ENCODE measurements at regions not wholly inside any gene's neighbourhood (a gene's known extent, or its start where the extent isn't known, plus 50 kb on each side); places are given as distances from the start of the nearest gene placed in this dataset.
A peak's percentile ranks its signal among the peaks of the same experiment; 100 is the strongest.

DNA sequence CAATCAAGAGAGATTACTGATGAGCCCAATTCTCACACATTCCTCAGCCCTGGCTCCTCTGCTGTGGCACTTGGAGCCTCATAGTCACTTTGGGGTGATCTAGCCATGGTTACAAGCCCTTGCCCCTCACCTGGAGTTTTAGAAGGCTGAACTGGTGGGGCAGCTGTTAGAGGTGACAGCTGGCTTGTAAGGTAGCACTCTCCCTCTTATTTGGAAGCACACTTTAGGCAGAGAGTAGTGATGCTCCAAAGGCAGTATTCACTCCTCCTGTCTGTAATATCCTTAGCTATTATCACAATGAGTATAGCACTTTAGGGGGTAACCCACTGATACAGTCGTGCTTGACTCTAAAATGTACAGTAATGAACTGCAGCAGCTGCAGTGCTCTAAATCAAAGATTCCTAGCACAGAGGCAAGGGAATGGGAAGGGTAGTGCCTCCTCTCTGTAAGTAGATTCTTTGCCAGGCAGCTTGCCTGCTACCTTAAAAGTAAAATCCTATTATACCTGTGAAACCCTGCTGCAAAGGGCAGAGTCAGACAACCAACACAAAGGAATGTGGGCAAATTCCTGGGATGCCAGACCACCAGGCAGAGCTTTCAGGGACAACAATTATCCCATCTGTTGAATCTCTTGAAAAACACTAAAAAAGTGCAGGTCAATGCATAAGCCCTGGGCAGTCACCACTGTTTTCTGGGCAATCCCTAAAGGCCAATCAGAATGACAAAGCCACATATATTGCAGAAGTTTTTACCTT, 336.3 kb downstream of the NOVA1 start:
- TF ChIP-seq, protein P1, sequence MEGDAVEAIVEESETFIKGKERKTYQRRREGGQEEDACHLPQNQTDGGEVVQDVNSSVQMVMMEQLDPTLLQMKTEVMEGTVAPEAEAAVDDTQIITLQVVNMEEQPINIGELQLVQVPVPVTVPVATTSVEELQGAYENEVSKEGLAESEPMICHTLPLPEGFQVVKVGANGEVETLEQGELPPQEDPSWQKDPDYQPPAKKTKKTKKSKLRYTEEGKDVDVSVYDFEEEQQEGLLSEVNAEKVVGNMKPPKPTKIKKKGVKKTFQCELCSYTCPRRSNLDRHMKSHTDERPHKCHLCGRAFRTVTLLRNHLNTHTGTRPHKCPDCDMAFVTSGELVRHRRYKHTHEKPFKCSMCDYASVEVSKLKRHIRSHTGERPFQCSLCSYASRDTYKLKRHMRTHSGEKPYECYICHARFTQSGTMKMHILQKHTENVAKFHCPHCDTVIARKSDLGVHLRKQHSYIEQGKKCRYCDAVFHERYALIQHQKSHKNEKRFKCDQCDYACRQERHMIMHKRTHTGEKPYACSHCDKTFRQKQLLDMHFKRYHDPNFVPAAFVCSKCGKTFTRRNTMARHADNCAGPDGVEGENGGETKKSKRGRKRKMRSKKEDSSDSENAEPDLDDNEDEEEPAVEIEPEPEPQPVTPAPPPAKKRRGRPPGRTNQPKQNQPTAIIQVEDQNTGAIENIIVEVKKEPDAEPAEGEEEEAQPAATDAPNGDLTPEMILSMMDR (conservative IDR thresholded peaks at IDR 0.05; ENCODE audit: low read depth, low read length): no peak
- no peak for TF ChIP-seq EZH2 (IDR thresholded peaks at IDR 0.05; ENCODE audit: borderline replicate concordance, low read depth, low read length, poor library complexity, severe bottlenecking)
- H3K4me1 ChIP-seq (ENCODE audit: insufficient read depth, low read length, poor library complexity, severe bottlenecking): no peaks in the 10 kb centered on the region
- no peaks in the 10 kb centered on the region for H3K27me3 ChIP-seq (replicated peaks; ENCODE audit: insufficient read depth, low read depth, low read length, poor library complexity)
- H3K27ac ChIP-seq (ENCODE audit: low read depth, low read length, poor library complexity, severe bottlenecking): no peak overlapping the region
- no peaks in the 10 kb centered on the region for H3K36me3 ChIP-seq (ENCODE audit: insufficient read depth, low read length, poor library complexity, severe bottlenecking)
- BruUV-seq (replicated peaks): no TSS peak
- ChIA-PET POLR2A (ENCODE audit: low non-redundant PET) (no interaction called here), CTCF (no interaction called here)
- no peak for DNase-seq (ENCODE audit: low spot score)
- H3K4me3 ChIP-seq (ENCODE audit: low read depth, low read length, poor library complexity, severe bottlenecking): no peak overlapping the region
- H3K9me3 ChIP-seq (ENCODE audit: low read depth, low read length, poor library complexity, severe bottlenecking): no peaks in the 10 kb centered on the region
- intact Hi-C loops (cut with micrococcal nuclease; ENCODE audit: unreplicated experiment): no loop called here

DNA sequence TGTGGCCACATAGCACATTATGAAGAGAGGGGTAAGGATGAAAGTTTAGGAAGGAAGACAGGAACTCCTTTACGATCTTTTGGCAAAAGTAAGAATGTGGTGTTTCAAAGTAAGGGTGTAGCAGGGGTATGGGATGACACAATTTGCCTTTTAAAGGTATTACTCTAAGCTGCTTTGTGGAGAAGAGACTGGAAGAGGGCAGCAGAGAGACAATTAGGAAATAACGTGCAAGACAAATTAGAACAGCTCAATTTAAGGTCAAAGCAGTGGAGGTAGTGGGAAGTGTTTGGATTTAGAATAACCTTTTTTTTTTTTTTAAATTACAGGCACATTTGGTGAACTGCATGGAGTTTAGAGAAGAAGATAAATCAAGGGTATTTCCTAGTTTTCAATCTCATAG, 342.6 kb downstream of the NOVA1 start:
- Histone ChIP-seq H3K36me3 (ENCODE audit: insufficient read depth, low read length, poor library complexity, severe bottlenecking) (no peaks in the 10 kb centered on the region), H3K4me3 (ENCODE audit: low read depth, low read length, poor library complexity, severe bottlenecking) (no peak overlapping the region), H3K27me3 (replicated peaks; ENCODE audit: insufficient read depth, low read depth, low read length, poor library complexity) (no peaks in the 10 kb centered on the region), H3K4me1 (ENCODE audit: insufficient read depth, low read length, poor library complexity, severe bottlenecking) (no peaks in the 10 kb centered on the region), H3K9me3 (ENCODE audit: low read depth, low read length, poor library complexity, severe bottlenecking) (no peaks in the 10 kb centered on the region), H3K27ac (ENCODE audit: low read depth, low read length, poor library complexity, severe bottlenecking) (no peak overlapping the region)
- TF ChIP-seq EZH2 (IDR thresholded peaks at IDR 0.05; ENCODE audit: borderline replicate concordance, low read depth, low read length, poor library complexity, severe bottlenecking): no peak
- TF ChIP-seq, protein P1 (conservative IDR thresholded peaks at IDR 0.05; ENCODE audit: low read depth, low read length): peak; percentile 54
- peak; percentile 46 for DNase-seq (ENCODE audit: low spot score)
- intact Hi-C loops (cut with micrococcal nuclease; ENCODE audit: unreplicated experiment): loop anchor here (5.0 kb wide), 1 partner anchor 477 kb away; no protein-coding TSS in a partner anchor
- BruUV-seq (replicated peaks): no TSS peak
- CTCF ChIA-PET: interaction anchor here (0.6 to 1.0 kb wide), 4 partner anchors 17 to 476 kb away, joined by 3 to 4 read pairs (median 3); no protein-coding TSS in a partner anchor
- POLR2A ChIA-PET (ENCODE audit: low non-redundant PET): no interaction called here

DNA sequence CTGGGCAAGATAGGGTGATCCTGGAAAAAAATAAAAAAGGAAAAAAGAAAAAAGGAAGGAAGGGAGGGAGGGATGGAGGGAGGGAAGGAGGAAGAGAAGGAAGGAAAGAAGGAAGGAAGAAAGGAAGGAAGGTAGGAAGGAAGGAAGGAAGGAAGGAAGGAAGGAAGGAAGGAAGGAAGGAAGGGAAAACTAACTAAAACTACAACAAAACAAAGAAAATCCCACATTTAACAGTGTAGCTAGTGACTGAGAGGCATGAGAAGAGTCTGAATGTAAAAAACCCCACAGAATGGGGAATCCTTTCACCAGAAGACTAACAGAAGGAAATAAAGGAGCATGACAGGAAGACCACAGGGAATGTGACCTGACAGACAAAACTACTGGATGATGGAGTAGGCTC, 345.7 kb downstream of the NOVA1 start:
- POLR2A ChIA-PET (ENCODE audit: low non-redundant PET): no interaction called here
- no TSS peak for BruUV-seq (replicated peaks)
- H3K4me3 ChIP-seq (ENCODE audit: low read depth, low read length, poor library complexity, severe bottlenecking): no peak overlapping the region
- H3K27me3 ChIP-seq (replicated peaks; ENCODE audit: insufficient read depth, low read depth, low read length, poor library complexity): no peaks in the 10 kb centered on the region
- CTCF ChIA-PET: interaction anchor here (0.7 kb wide), 1 partner anchor 423 kb away, joined by 4 read pairs; no protein-coding TSS in a partner anchor
- no peaks in the 10 kb centered on the region for H3K9me3 ChIP-seq (ENCODE audit: low read depth, low read length, poor library complexity, severe bottlenecking)
- no peaks in the 10 kb centered on the region for H3K4me1 ChIP-seq (ENCODE audit: insufficient read depth, low read length, poor library complexity, severe bottlenecking)
- intact Hi-C loops (cut with micrococcal nuclease; ENCODE audit: unreplicated experiment): no loop called here
- no peak for DNase-seq (ENCODE audit: low spot score)
- H3K36me3 ChIP-seq (ENCODE audit: insufficient read depth, low read length, poor library complexity, severe bottlenecking): no peaks in the 10 kb centered on the region
- H3K27ac ChIP-seq (ENCODE audit: low read depth, low read length, poor library complexity, severe bottlenecking): no peak overlapping the region
- TF ChIP-seq EZH2 (IDR thresholded peaks at IDR 0.05; ENCODE audit: borderline replicate concordance, low read depth, low read length, poor library complexity, severe bottlenecking): no peak
- TF ChIP-seq, protein P1 (conservative IDR thresholded peaks at IDR 0.05; ENCODE audit: low read depth, low read length): no peak

All from A673 (cell line).